Spinal cord (tissue), 9 donors: ENCODE measurements at regions not wholly inside any gene's neighbourhood (a gene's known extent, or its start where the extent isn't known, plus 50 kb on each side); places are given as distances from the start of the nearest gene placed in this dataset.

Source experiments
- DNase-seq, 6 donors: peaks; one replicate each; pipeline versions ENCODE4 v3.0.0 to v3.0.0-alpha.2; 2013 to 2015; ENCODE audit warnings: low spot score in 6 of 6, low read depth in 4 of 6
- H3K27ac ChIP-seq: one replicate; pipeline ENCODE4 v1.5.1; 2013; ENCODE audit warnings: low read depth, low read length, control low read depth
- H3K27me3 ChIP-seq: one replicate; pipeline ENCODE4 v1.6.1; 2013; ENCODE audit warnings: low read length; ENCODE audit not compliant: control insufficient read depth, insufficient read depth
- H3K36me3 ChIP-seq: one replicate; pipeline ENCODE4 v1.6.1; 2013; ENCODE audit warnings: low read length; ENCODE audit not compliant: control insufficient read depth, insufficient read depth
- H3K4me1 ChIP-seq: one replicate; pipeline ENCODE4 v1.6.1; 2013; ENCODE audit warnings: low read length; ENCODE audit not compliant: control insufficient read depth, insufficient read depth
- H3K4me3 ChIP-seq: one replicate; pipeline ENCODE4 v1.5.1; 2013; ENCODE audit warnings: low read depth, low read length, control low read depth
- H3K9me3 ChIP-seq: one replicate; pipeline ENCODE4 v1.6.1; 2013; ENCODE audit warnings: low read length; ENCODE audit not compliant: control insufficient read depth, insufficient read depth
- WGBS: methylation state at CpG from one replicate; pipeline ENCODE4 v1.1.5; 2013; ENCODE audit warnings: missing lambda C conversion rate; ENCODE audit not compliant: insufficient coverage; 5-methylcytosine and 5-hydroxymethylcytosine counted together
- donor health status: healthy.

- no peak overlapping the region for H3K4me3 ChIP-seq
- H3K9me3 ChIP-seq: no peaks in the 10 kb centered on the region
- no peaks in the 10 kb centered on the region for H3K4me1 ChIP-seq
- no peak overlapping the region for H3K27ac ChIP-seq
- no peaks in the 10 kb centered on the region for H3K27me3 ChIP-seq
- H3K36me3 ChIP-seq: no peaks in the 10 kb centered on the region
- WGBS: no CpG with 5 or more reads among the region's 1 CpG
- DNase-seq: no peak
These were observed 717.0 kb downstream of the DNAH5 start for GRCh38 chr5:13227513-13227912.

GRCh38 chr5:13218518-13218917 is 726.0 kb downstream of the DNAH5 start:
- H3K9me3 ChIP-seq: no peaks in the 10 kb centered on the region
- H3K4me1 ChIP-seq: no peaks in the 10 kb centered on the region
- WGBS: 100% methylated on average over 1 of the region's 2 CpGs
- H3K27me3 ChIP-seq: no peaks in the 10 kb centered on the region
- H3K27ac ChIP-seq: no peak overlapping the region
- no peaks in the 10 kb centered on the region for H3K36me3 ChIP-seq
- no peak for DNase-seq
- no peak overlapping the region for H3K4me3 ChIP-seq

- WGBS: 64% methylated on average over 2 of the region's 2 CpGs
- Histone ChIP-seq H3K27ac (no peak overlapping the region), H3K27me3 (no peaks in the 10 kb centered on the region), H3K4me3 (no peak overlapping the region), H3K36me3 (no peaks in the 10 kb centered on the region), H3K4me1 (no peaks in the 10 kb centered on the region), H3K9me3 (no peaks in the 10 kb centered on the region)
- no peak for DNase-seq
These were observed 726.9 kb downstream of the DNAH5 start for GRCh38 chr5:13217636-13218035.

DNA sequence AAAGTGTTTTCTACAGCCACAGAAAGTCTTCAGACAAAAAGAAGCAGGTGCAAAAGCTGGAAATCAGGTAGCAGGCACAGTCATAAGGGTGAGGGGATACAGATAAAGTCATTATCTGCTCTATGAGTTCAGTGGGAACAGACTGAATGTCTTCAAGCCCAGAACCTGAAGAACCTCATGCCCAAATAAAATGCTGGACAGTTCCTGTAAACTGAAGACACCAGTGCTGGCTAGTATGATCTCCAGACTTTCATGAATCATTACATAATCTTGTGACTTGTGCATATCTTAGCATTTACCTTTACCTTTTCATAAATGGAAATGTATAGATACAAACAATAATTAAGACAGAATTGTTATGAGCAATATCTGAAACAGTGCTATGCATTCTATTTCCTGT is 728.7 kb downstream of the DNAH5 start:
- no peaks in the 10 kb centered on the region for H3K36me3 ChIP-seq
- H3K9me3 ChIP-seq: no peaks in the 10 kb centered on the region
- H3K27me3 ChIP-seq: no peaks in the 10 kb centered on the region
- no peak overlapping the region for H3K4me3 ChIP-seq
- no peaks in the 10 kb centered on the region for H3K4me1 ChIP-seq
- H3K27ac ChIP-seq: no peak overlapping the region
- DNase-seq: no peak

DNA sequence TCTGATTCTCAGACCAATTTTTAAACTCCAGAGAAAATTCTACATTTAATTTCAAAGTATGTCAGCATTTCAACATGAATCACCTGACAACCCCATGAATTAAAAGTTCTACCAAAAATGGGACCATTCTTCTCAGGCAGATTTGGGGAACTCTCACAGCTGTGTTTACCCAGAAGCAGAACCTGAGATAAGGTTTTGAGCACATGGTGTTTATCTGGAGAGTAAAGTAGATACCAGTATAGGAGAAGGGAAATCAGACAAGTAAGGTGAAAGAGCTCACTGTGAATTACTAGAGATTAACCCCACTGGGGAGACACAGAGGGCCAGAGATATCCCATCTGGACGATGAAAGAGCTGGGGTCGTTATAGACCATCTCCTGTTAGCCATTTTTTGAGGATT is 729.1 kb downstream of the DNAH5 start:
- H3K4me3 ChIP-seq: no peak overlapping the region
- no peaks in the 10 kb centered on the region for H3K36me3 ChIP-seq
- DNase-seq: no peak

DNA sequence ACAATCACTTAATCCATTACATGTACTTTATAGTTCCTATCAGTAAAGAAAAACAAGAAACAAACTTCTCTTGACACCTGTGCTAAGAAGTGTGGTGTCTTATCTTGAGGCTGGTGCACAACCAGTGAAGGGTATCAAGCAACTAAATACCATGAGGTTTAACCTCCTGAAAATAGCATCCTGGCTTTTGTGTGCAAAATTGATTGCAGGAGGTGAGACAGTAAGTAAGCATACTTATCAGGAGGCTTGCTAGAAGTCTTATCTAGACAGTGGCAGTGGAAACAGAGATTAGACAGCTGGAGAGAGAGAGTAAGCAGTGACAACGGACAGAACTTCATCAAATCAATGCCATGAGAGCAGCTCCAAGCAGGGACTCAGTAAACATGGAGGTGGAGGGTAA is 730.3 kb downstream of the DNAH5 start:
- H3K4me1 ChIP-seq: no peaks in the 10 kb centered on the region
- no peaks in the 10 kb centered on the region for H3K9me3 ChIP-seq
- H3K36me3 ChIP-seq: no peaks in the 10 kb centered on the region
- no peaks in the 10 kb centered on the region for H3K27me3 ChIP-seq
- H3K4me3 ChIP-seq: no peak overlapping the region
- WGBS: no CpG with 5 or more reads among the region's 1 CpG
- no peak overlapping the region for H3K27ac ChIP-seq
- no peak for DNase-seq

More for the DNA sequence above, 729.1 kb downstream of the DNAH5 start:
- 86% methylated on average over 2 of the region's 2 CpGs for whole genome bisulfite sequencing
- H3K9me3 ChIP-seq: no peaks in the 10 kb centered on the region
- no peak overlapping the region for H3K27ac ChIP-seq
- H3K4me1 ChIP-seq: no peaks in the 10 kb centered on the region
- no peaks in the 10 kb centered on the region for H3K27me3 ChIP-seq

DNA sequence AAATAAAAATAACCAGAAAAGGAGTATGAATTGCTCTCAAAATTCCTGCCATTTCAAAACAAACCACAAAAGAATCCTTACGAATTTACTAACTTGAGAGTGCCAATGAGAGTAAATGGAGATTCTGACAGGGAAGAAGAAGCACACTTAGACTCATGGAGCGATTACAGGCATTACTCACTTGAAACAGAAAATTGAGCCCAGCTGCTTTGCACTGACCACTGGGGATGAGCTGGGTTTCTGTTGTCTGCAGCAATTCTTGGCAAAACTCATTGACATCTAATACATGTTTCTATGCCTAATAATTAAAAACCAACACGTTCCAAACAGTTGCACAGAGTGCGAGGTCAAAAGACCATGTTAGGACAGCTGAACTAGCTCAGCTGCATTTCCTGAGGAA is 731.6 kb downstream of the DNAH5 start:
- Histone ChIP-seq H3K27me3 (no peaks in the 10 kb centered on the region), H3K9me3 (no peaks in the 10 kb centered on the region), H3K27ac (no peak overlapping the region), H3K36me3 (no peaks in the 10 kb centered on the region), H3K4me1 (no peaks in the 10 kb centered on the region), H3K4me3 (no peak overlapping the region)
- peak in 2 of 6 donors; percentile 4 to 8 for DNase-seq
- 91% methylated on average over 1 of the region's 4 CpGs for WGBS

DNA sequence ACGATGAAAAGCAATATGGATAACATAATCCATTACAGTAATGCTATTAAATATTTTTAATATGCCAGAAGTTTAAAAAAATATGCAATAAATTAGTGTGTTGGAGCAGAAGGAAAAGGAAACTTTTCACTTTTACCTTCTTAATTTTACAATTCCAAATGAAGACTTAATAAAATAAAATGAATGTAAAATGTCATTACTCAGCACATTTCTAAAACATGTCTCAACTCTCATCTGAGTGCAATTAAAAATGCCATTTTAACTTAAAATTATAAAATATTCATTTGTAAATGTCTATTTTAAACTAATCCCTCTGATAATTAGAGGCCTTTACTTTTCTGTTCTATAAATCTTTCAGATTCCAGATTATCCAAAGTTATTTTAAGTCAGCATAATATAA is 733.4 kb downstream of the DNAH5 start:
- H3K4me3 ChIP-seq: no peak overlapping the region
- no CpG with 5 or more reads among the region's 1 CpG for WGBS

GRCh38 chr5:13207112-13207511 is 737.4 kb downstream of the DNAH5 start:
- Histone ChIP-seq H3K9me3 (no peaks in the 10 kb centered on the region), H3K27ac (no peak overlapping the region), H3K4me3 (no peak overlapping the region), H3K4me1 (no peaks in the 10 kb centered on the region), H3K36me3 (no peaks in the 10 kb centered on the region), H3K27me3 (no peaks in the 10 kb centered on the region)
- DNase-seq: no peak

More for the DNA sequence above, 733.4 kb downstream of the DNAH5 start:
- no peak for DNase-seq
- no peaks in the 10 kb centered on the region for H3K4me1 ChIP-seq
- no peak overlapping the region for H3K27ac ChIP-seq
- H3K27me3 ChIP-seq: no peaks in the 10 kb centered on the region
- H3K9me3 ChIP-seq: no peaks in the 10 kb centered on the region
- no peaks in the 10 kb centered on the region for H3K36me3 ChIP-seq

DNA sequence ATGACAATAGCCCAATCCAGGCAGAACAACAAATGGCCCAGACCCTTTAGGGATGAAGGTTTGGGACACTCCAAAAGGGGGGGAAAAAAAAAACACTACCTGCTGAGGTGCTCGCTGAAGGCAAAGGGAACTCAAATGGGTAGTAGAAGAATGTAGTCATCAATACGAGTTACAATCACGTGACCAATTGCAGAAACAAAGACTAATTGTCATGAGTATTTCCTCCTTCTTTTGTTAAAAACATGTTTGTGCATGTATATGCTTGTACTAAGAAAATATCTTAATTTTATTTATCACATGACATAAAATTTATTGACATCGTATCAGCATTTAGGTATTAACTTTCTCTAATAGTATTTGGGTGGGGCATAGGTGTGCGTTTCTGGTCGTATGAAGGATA is 743.5 kb downstream of the DNAH5 start:
- Histone ChIP-seq H3K36me3 (no peaks in the 10 kb centered on the region), H3K4me3 (no peak overlapping the region), H3K9me3 (no peaks in the 10 kb centered on the region), H3K27ac (no peak overlapping the region), H3K4me1 (no peaks in the 10 kb centered on the region), H3K27me3 (no peaks in the 10 kb centered on the region)
- DNase-seq: no peak
- WGBS: no CpG with 5 or more reads among the region's 6 CpGs
